ENCODE measurements at regions not wholly inside any gene's neighbourhood (a gene's known extent, or its start where the extent isn't known, plus 50 kb on each side); places are given as distances from the start of the nearest gene placed in this dataset.

GRCh38 chr1:223003549-223003948 is 139.5 kb downstream of the TLR5 start:
- no peak for TF ChIP-seq EZH2phosphoT487 (IDR thresholded peaks at IDR 0.05; ENCODE audit: borderline replicate concordance)

GRCh38 chr1:223006371-223006770 is 136.7 kb downstream of the TLR5 start:
- H3K9me3 ChIP-seq (ENCODE audit: insufficient read depth, low read depth, low read length): no peaks in the 10 kb centered on the region
- H3K27me3 ChIP-seq (ENCODE audit: insufficient read depth, low read length, poor library complexity, severe bottlenecking): no peaks in the 10 kb centered on the region
- H3K79me2 ChIP-seq (ENCODE audit: insufficient read depth, low read length): no peaks in the 10 kb centered on the region
- TF ChIP-seq, protein P1, sequence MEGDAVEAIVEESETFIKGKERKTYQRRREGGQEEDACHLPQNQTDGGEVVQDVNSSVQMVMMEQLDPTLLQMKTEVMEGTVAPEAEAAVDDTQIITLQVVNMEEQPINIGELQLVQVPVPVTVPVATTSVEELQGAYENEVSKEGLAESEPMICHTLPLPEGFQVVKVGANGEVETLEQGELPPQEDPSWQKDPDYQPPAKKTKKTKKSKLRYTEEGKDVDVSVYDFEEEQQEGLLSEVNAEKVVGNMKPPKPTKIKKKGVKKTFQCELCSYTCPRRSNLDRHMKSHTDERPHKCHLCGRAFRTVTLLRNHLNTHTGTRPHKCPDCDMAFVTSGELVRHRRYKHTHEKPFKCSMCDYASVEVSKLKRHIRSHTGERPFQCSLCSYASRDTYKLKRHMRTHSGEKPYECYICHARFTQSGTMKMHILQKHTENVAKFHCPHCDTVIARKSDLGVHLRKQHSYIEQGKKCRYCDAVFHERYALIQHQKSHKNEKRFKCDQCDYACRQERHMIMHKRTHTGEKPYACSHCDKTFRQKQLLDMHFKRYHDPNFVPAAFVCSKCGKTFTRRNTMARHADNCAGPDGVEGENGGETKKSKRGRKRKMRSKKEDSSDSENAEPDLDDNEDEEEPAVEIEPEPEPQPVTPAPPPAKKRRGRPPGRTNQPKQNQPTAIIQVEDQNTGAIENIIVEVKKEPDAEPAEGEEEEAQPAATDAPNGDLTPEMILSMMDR (conservative IDR thresholded peaks at IDR 0.05; ENCODE audit: low read length): no peak
- no peak for TF ChIP-seq EZH2phosphoT487 (IDR thresholded peaks at IDR 0.05; ENCODE audit: borderline replicate concordance)
- no peak overlapping the region for H3K9ac ChIP-seq (ENCODE audit: low read depth, low read length, poor library complexity, severe bottlenecking)
- H3K4me2 ChIP-seq (ENCODE audit: low read depth, low read length, poor library complexity, severe bottlenecking): no peak overlapping the region
- peaks cover 4% of the 10 kb centered on the region; the same call in 1 of the 2 replicates for H3K36me3 ChIP-seq (ENCODE audit: insufficient read depth, low read length)
- no peaks in the 10 kb centered on the region for H3K9me2 ChIP-seq (replicated peaks; ENCODE audit: low read depth, low read length)
- no peak overlapping the region for H3K4me3 ChIP-seq (ENCODE audit: low read length, poor library complexity, severe bottlenecking)
- no peaks in the 10 kb centered on the region for H3K4me1 ChIP-seq (ENCODE audit: insufficient read depth, low read length, poor library complexity, severe bottlenecking)
- no peaks in the 10 kb centered on the region for H3F3A ChIP-seq (ENCODE audit: low read depth)
- H4K20me1 ChIP-seq (ENCODE audit: insufficient read depth, low read length, poor library complexity, severe bottlenecking): no peaks in the 10 kb centered on the region
- no peak overlapping the region for H2AFZ ChIP-seq (ENCODE audit: low read length)

More at GRCh38 chr1:223003549-223003948, 139.5 kb downstream of the TLR5 start:
- H3K9me3 ChIP-seq (ENCODE audit: insufficient read depth, low read depth, low read length): no peaks in the 10 kb centered on the region
- no peak overlapping the region for H3K4me3 ChIP-seq (ENCODE audit: low read length, poor library complexity, severe bottlenecking)
- H3K79me2 ChIP-seq (ENCODE audit: insufficient read depth, low read length): no peaks in the 10 kb centered on the region
- no peak overlapping the region for H3K4me2 ChIP-seq (ENCODE audit: low read depth, low read length, poor library complexity, severe bottlenecking)
- peaks cover 4% of the 10 kb centered on the region; the same call in 1 of the 2 replicates for H3K36me3 ChIP-seq (ENCODE audit: insufficient read depth, low read length)
- no peaks in the 10 kb centered on the region for H3K27me3 ChIP-seq (ENCODE audit: insufficient read depth, low read length, poor library complexity, severe bottlenecking)
- no peaks in the 10 kb centered on the region for H3F3A ChIP-seq (ENCODE audit: low read depth)
- H3K9ac ChIP-seq (ENCODE audit: low read depth, low read length, poor library complexity, severe bottlenecking): no peak overlapping the region
- no peaks in the 10 kb centered on the region for H4K20me1 ChIP-seq (ENCODE audit: insufficient read depth, low read length, poor library complexity, severe bottlenecking)
- H3K9me2 ChIP-seq (replicated peaks; ENCODE audit: low read depth, low read length): no peaks in the 10 kb centered on the region
- H3K4me1 ChIP-seq (ENCODE audit: insufficient read depth, low read length, poor library complexity, severe bottlenecking): no peaks in the 10 kb centered on the region
- H2AFZ ChIP-seq (ENCODE audit: low read length): no peak overlapping the region

- Histone ChIP-seq H3K4me1 (ENCODE audit: insufficient read depth, low read length, poor library complexity, severe bottlenecking) (no peaks in the 10 kb centered on the region), H3K9me2 (replicated peaks; ENCODE audit: low read depth, low read length) (no peaks in the 10 kb centered on the region), H3K36me3 (ENCODE audit: insufficient read depth, low read length) (peaks cover 4% of the 10 kb centered on the region; the same call in 1 of the 2 replicates), H3K4me2 (ENCODE audit: low read depth, low read length, poor library complexity, severe bottlenecking) (no peak overlapping the region), H2AFZ (ENCODE audit: low read length) (no peak overlapping the region), H3K9me3 (ENCODE audit: insufficient read depth, low read depth, low read length) (no peaks in the 10 kb centered on the region), H3F3A (ENCODE audit: low read depth) (no peaks in the 10 kb centered on the region), H3K79me2 (ENCODE audit: insufficient read depth, low read length) (no peaks in the 10 kb centered on the region), H3K9ac (ENCODE audit: low read depth, low read length, poor library complexity, severe bottlenecking) (no peak overlapping the region), H3K27me3 (ENCODE audit: insufficient read depth, low read length, poor library complexity, severe bottlenecking) (no peaks in the 10 kb centered on the region), H3K4me3 (ENCODE audit: low read length, poor library complexity, severe bottlenecking) (no peak overlapping the region), H4K20me1 (ENCODE audit: insufficient read depth, low read length, poor library complexity, severe bottlenecking) (no peaks in the 10 kb centered on the region)
- TF ChIP-seq, protein P1 (conservative IDR thresholded peaks at IDR 0.05; ENCODE audit: low read length): no peak
- TF ChIP-seq EZH2phosphoT487 (IDR thresholded peaks at IDR 0.05; ENCODE audit: borderline replicate concordance): no peak
Measured at GRCh38 chr1:223006917-223007648, 136.0 kb downstream of the TLR5 start.

Data from Loucy (cell line).